ENCODE measurements at regions not wholly inside any gene's neighbourhood (a gene's known extent, or its start where the extent isn't known, plus 50 kb on each side); places are given as distances from the start of the nearest gene placed in this dataset.

DNA sequence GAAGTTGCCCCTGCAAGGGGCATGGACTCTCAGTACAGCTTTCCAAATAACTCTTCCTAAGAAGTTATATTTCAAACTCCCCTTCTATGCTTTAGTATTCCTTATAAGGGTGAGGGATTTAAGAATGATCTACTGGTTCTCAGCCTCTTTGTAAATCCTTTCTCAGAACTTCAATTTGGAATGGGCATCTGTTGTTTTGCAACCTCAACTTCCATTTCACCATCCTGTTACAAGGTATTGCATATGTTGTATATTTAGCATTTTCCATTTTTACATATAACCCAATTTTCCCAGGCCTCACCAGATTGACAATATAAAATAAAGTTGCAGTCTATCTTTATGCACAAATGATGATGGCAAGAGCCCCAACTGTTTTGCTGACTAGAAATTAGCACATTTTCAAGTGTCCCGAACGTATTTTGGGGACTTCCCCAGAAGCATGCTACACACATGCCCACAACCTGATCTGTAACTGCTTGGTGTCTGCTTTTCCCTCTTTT lies 154.9 kb upstream of the CARMIL1 start:
- no peak for TF ChIP-seq EZH2phosphoT487 (IDR thresholded peaks at IDR 0.05)
- no peak for TF ChIP-seq EZH2 (IDR thresholded peaks at IDR 0.05)
- TF ChIP-seq, protein P1, sequence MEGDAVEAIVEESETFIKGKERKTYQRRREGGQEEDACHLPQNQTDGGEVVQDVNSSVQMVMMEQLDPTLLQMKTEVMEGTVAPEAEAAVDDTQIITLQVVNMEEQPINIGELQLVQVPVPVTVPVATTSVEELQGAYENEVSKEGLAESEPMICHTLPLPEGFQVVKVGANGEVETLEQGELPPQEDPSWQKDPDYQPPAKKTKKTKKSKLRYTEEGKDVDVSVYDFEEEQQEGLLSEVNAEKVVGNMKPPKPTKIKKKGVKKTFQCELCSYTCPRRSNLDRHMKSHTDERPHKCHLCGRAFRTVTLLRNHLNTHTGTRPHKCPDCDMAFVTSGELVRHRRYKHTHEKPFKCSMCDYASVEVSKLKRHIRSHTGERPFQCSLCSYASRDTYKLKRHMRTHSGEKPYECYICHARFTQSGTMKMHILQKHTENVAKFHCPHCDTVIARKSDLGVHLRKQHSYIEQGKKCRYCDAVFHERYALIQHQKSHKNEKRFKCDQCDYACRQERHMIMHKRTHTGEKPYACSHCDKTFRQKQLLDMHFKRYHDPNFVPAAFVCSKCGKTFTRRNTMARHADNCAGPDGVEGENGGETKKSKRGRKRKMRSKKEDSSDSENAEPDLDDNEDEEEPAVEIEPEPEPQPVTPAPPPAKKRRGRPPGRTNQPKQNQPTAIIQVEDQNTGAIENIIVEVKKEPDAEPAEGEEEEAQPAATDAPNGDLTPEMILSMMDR (IDR thresholded peaks at IDR 0.05): no peak
- Histone ChIP-seq H3K4me1 (no peaks in the 10 kb centered on the region), H3K27ac (no peak overlapping the region), H3K27me3 (no peaks in the 10 kb centered on the region), H3K9ac (no peak overlapping the region), H3K79me2 (ENCODE audit: low read depth) (no peaks in the 10 kb centered on the region), H3F3A (ENCODE audit: low read depth) (no peaks in the 10 kb centered on the region), H3K36me3 (no peaks in the 10 kb centered on the region), H4K20me1 (ENCODE audit: low read depth) (no peaks in the 10 kb centered on the region), H2AFZ (replicated peaks) (no peak overlapping the region), H3K4me2 (no peak overlapping the region), H3K9me3 (ENCODE audit: low read depth) (no peaks in the 10 kb centered on the region), H3K4me3 (no peak overlapping the region)
- Mint-ChIP-seq H3K9me3 (no peaks in the 10 kb centered on the region), H3K4me1 (no peaks in the 10 kb centered on the region), H3K27me3 (ENCODE audit: insufficient read depth, low read depth) (no peaks in the 10 kb centered on the region), H3K4me3 (no peak overlapping the region), H3K27ac (no peak overlapping the region), H3K36me3 (no peaks in the 10 kb centered on the region)
- no peak for DNase-seq (ENCODE audit: low spot score)

DNA sequence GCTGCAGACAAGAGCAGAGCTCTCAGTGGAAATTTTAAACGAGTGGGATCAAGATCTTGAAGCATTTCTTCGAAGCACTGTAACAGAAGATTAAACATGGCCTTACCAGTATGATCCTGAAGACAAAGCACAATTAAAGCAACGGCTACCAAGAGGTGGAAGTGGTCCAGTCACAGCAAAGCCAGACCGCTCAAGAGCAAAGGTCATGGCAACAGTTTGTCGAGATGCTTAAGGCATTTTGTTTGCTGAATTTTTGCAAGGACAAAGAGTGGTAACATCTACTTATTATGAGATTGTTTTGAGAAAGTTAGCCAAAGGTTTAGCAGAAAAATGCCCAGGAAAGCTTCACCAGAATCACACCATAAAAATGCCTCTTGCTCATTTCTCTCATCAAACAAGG lies 153.4 kb upstream of the CARMIL1 start:
- no peaks in the 10 kb centered on the region for H3K79me2 ChIP-seq (ENCODE audit: low read depth)
- Mint-ChIP-seq H3K4me1 (no peaks in the 10 kb centered on the region), H3K9me3 (peaks cover 4% of the 10 kb centered on the region), H3K36me3 (no peaks in the 10 kb centered on the region), H3K27me3 (ENCODE audit: insufficient read depth, low read depth) (no peaks in the 10 kb centered on the region), H3K27ac (no peak overlapping the region), H3K4me3 (no peak overlapping the region)
- H3K9ac ChIP-seq: no peak overlapping the region
- H3K36me3 ChIP-seq: no peaks in the 10 kb centered on the region
- no peaks in the 10 kb centered on the region for H4K20me1 ChIP-seq (ENCODE audit: low read depth)
- H2AFZ ChIP-seq (replicated peaks): no peak overlapping the region
- no peak overlapping the region for H3K27ac ChIP-seq
- no peak overlapping the region for H3K4me2 ChIP-seq
- no peaks in the 10 kb centered on the region for H3K27me3 ChIP-seq
- DNase-seq (ENCODE audit: low spot score): no peak
- TF ChIP-seq EZH2 (IDR thresholded peaks at IDR 0.05) (no peak), EZH2phosphoT487 (IDR thresholded peaks at IDR 0.05) (no peak)
- TF ChIP-seq, protein P1 (IDR thresholded peaks at IDR 0.05): no peak
- H3K4me1 ChIP-seq: no peaks in the 10 kb centered on the region
- no peaks in the 10 kb centered on the region for H3F3A ChIP-seq (ENCODE audit: low read depth)
- no peaks in the 10 kb centered on the region for H3K9me3 ChIP-seq (ENCODE audit: low read depth)
- no peak overlapping the region for H3K4me3 ChIP-seq

DNA sequence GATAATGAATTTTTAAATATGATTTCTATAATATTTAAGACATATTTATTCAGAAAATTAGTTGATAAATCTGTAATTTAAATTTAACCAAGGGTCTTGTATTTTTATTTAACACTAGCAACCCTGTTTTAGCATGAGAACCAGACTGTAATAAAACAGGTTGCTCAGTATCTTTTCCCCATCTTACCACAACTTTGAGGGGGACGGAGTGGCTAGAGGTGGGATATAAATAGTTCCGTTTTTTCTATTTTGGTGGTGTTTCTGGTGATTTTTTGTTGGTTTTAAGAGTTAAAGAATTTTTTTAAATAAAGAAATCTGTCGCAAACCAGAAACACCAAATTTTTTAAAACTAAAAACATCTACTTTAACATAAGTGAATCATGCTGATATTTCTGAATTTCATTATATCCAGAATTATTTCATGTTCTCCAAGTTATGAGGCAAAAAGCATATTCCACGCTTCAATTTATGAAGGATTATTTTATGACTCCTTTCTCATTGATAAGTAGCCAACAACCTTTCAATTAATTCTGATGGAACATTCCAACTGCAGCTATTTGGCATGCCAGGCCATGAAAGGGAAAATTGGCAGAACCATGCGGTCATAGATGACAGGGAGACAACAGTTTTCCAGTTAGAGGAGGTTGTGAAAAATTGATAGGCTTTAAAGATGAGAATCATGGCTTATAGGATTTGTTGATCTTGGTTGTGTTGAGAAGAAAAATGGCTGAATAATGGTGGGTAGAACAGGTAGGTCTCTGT lies 151.9 kb upstream of the CARMIL1 start:
- Histone ChIP-seq H3F3A (ENCODE audit: low read depth) (no peaks in the 10 kb centered on the region), H3K4me2 (no peak overlapping the region), H4K20me1 (ENCODE audit: low read depth) (no peaks in the 10 kb centered on the region), H3K9me3 (ENCODE audit: low read depth) (no peaks in the 10 kb centered on the region), H3K9ac (no peak overlapping the region), H3K4me3 (no peak overlapping the region), H3K4me1 (no peaks in the 10 kb centered on the region), H2AFZ (replicated peaks) (no peak overlapping the region), H3K36me3 (no peaks in the 10 kb centered on the region), H3K27me3 (no peaks in the 10 kb centered on the region), H3K27ac (no peak overlapping the region), H3K79me2 (ENCODE audit: low read depth) (no peaks in the 10 kb centered on the region)
- H3K27ac Mint-ChIP-seq: no peak overlapping the region
- no peak for TF ChIP-seq EZH2phosphoT487 (IDR thresholded peaks at IDR 0.05)
- no peak for TF ChIP-seq EZH2 (IDR thresholded peaks at IDR 0.05)
- TF ChIP-seq, protein P1 (IDR thresholded peaks at IDR 0.05): no peak
- DNase-seq (ENCODE audit: low spot score): no peak
- no peaks in the 10 kb centered on the region for H3K4me1 Mint-ChIP-seq
- H3K27me3 Mint-ChIP-seq (ENCODE audit: insufficient read depth, low read depth): no peaks in the 10 kb centered on the region
- H3K4me3 Mint-ChIP-seq: no peak overlapping the region
- H3K36me3 Mint-ChIP-seq: no peaks in the 10 kb centered on the region
- peaks cover 4% of the 10 kb centered on the region for H3K9me3 Mint-ChIP-seq

Data from neural progenitor cell (in vitro differentiated cells).